ENCODE measurements at regions not wholly inside any gene's neighbourhood (a gene's known extent, or its start where the extent isn't known, plus 50 kb on each side); places are given as distances from the start of the nearest gene placed in this dataset.
"Not testable (repeated sequence)": the region's sequence is repeated elsewhere in the genome, so short reads cannot be mapped to it uniquely, and the experiment has no call there.

- intact Hi-C loops (cut with DNase I), result no loop called here
- DNase-seq (no peak), ATAC-seq (ENCODE audit: poor library complexity) (no peak)
Observed at GRCh38 chr9:75685062-75685461, 205.4 kb upstream of the PCSK5 start.

DNA sequence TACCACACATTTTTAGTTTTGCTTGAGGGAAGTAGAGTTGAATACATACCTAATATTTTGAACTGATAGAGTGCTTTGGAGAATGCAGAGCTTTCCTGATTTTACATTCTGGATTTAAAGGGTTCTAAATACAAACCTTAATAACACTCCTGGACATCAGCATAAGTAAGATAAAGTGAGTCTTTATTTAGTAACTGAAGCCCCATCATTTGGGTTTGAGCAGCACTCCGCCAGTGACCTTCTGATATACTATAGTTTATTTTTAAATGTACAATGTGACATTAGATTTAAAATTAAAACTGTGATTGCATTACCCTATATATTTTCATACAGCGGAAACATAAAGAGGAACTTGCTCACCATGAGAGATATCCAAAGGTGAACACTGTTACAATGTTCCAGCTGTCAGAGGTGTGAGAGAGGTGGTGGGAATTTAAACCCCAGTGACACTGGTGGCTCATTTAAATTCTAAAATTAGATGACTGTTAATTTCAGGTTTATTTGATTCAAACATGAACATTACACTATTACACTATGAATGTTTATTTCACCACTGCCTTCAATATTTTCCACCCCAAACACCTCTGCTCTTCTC is 203.0 kb upstream of the PCSK5 start:
- intact Hi-C loops (cut with DNase I), result no loop called here
- ATAC-seq (ENCODE audit: poor library complexity), result peak; percentile 76
- DNase-seq, result no peak

DNA sequence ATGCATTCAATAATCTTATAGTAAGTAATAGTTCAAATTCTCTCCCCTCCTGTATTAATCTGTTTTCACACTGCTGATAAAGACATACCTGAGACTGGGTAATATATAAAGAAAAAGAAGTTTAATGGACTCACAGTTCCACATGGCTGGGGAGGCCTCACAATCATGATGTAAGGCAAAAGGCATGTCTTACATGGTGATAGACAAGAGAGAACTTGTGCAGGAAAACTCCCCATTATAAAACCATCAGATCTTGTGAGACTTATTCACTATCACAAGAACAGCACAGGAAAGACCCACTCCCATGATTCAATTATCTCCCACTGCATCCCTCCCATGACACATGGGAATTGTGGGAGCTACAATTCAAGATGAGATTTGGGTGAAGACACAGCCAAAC is 199.9 kb upstream of the PCSK5 start:
- ATAC-seq (ENCODE audit: poor library complexity); DNase-seq: not testable (repeated sequence)
- intact Hi-C loops (cut with DNase I), result loop anchor here (10.0 kb wide), 1 partner anchor 46 kb away; no protein-coding TSS in a partner anchor

DNA sequence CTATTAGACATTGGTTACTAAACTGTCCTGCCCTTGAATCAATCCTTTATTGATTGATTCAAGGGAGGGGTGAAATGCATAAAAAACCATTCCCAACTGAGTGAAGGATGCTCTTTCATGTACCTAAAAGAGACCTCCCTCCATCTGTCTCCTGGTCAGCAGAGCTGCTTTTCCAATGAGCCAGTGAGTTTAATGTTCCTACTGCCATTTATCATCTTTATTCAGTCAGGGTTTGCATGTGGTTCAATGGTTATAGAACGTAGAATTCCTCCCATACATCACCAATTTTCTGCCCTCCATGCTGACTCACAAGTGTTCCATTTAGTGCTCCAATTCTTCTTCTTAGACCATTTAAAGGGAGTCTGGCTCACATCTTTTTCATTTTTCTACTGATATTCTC is 199.1 kb upstream of the PCSK5 start:
- ATAC-seq (ENCODE audit: poor library complexity) (no peak), DNase-seq (no peak)
- intact Hi-C loops (cut with DNase I), result loop anchor here (10.0 kb wide), 1 partner anchor 47 kb away; no protein-coding TSS in a partner anchor

GRCh38 chr9:75692309-75692708 is 198.2 kb upstream of the PCSK5 start:
- intact Hi-C loops (cut with DNase I), result loop anchor here (10.0 kb wide), 1 partner anchor 48 kb away; no protein-coding TSS in a partner anchor
- no peak for ATAC-seq (ENCODE audit: poor library complexity)
- DNase-seq, result no peak

GRCh38 chr9:75695921-75696320 is 194.6 kb upstream of the PCSK5 start:
- no peak for DNase-seq
- ATAC-seq (ENCODE audit: poor library complexity), result no peak
- intact Hi-C loops (cut with DNase I), result loop anchor here (10.0 kb wide), 1 partner anchor 51 kb away; no protein-coding TSS in a partner anchor

DNA sequence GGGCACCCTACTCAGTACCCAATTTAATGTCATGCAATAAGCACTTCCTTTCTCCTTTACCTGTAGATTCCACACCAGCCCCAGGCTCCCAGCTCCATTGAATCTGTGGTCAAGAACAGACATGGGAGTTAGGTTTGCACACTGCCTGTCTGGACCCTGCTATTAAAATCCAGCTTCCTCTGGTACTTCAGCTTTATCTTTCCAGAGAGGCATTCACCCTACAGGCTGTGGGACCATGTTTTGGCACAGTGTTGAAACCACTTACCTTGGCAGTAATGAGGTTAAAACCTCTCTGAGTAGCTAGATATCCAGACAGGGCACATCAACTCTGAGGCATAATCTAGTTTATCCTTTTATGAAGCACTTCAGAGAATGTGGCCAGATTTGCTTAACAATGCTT is 191.5 kb upstream of the PCSK5 start:
- intact Hi-C loops (cut with DNase I), result loop anchor here (10.0 kb wide), 1 partner anchor 54 kb away; no protein-coding TSS in a partner anchor
- DNase-seq (no peak), ATAC-seq (ENCODE audit: poor library complexity) (peak; percentile 90)

- intact Hi-C loops (cut with DNase I), result loop anchor here (10.0 kb wide), 1 partner anchor 55 kb away; no protein-coding TSS in a partner anchor
- DNase-seq (no peak), ATAC-seq (ENCODE audit: poor library complexity) (peak; percentile 75)
Observed at GRCh38 chr9:75699625-75700251, 190.7 kb upstream of the PCSK5 start.

DNA sequence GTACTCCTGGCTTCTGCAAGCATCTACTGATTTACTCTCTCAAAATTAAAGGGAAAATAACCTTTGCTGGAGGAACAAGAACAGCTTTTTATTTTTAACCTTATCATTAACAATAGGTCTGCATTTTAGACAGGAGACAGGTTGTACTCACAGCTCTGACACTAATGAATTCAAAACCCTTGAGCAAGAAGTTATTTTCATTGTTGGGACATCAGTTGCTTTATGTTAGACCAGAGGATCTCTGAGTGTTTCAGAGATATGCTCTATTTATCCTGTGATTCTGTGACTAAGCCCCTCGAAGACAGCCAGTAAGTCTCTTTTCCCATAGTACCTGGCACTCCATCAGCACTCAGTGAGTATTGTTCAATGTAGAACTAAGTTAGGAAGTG is 190.2 kb upstream of the PCSK5 start:
- intact Hi-C loops (cut with DNase I), result no loop called here
- no peak for DNase-seq
- ATAC-seq (ENCODE audit: poor library complexity), result peak; percentile 89

- ATAC-seq (ENCODE audit: poor library complexity) (no peak), DNase-seq (no peak)
- intact Hi-C loops (cut with DNase I), result no loop called here
Observed at GRCh38 chr9:75707191-75707590, 183.3 kb upstream of the PCSK5 start.

DNA sequence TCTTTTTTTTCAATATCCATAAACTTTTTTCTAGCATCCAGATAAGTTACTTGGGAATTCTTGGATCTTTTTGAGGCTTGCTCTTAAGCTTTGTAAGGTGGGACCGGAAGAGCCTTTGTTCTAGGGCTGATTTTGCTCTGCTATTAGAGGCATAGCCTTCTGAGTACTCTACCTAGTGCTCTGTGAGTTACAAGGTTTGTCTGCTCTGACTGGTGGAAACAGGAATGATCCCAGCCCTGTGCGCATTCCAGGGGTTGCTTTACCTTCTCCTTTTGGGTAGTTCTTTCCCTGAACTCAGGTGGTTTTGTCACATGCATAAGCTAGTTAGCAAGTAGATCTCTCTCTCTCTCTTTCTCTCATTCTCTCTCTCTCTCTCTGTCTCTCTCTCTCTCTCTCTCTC is 180.8 kb upstream of the PCSK5 start:
- intact Hi-C loops (cut with DNase I), result no loop called here
- ATAC-seq (ENCODE audit: poor library complexity), result no peak
- DNase-seq, result no peak

GRCh38 chr9:75712700-75713099 is 177.8 kb upstream of the PCSK5 start:
- DNase-seq, result no peak
- no peak for ATAC-seq (ENCODE audit: poor library complexity)
- intact Hi-C loops (cut with DNase I), result no loop called here

- intact Hi-C loops (cut with DNase I), result no loop called here
- DNase-seq (no peak), ATAC-seq (ENCODE audit: poor library complexity) (no peak)
Observed at GRCh38 chr9:75713335-75713734, 177.1 kb upstream of the PCSK5 start.

- DNase-seq (no peak), ATAC-seq (ENCODE audit: poor library complexity) (peak; percentile 55)
- intact Hi-C loops (cut with DNase I), result no loop called here
Observed at GRCh38 chr9:75715360-75715759, 175.1 kb upstream of the PCSK5 start.

GRCh38 chr9:75718677-75719076 is 171.8 kb upstream of the PCSK5 start:
- ATAC-seq (ENCODE audit: poor library complexity) (no peak), DNase-seq (no peak)
- intact Hi-C loops (cut with DNase I), result no loop called here

- intact Hi-C loops (cut with DNase I), result no loop called here
- no peak for ATAC-seq (ENCODE audit: poor library complexity)
- DNase-seq, result no peak
Observed at GRCh38 chr9:75728391-75728790, 162.1 kb upstream of the PCSK5 start.

DNA sequence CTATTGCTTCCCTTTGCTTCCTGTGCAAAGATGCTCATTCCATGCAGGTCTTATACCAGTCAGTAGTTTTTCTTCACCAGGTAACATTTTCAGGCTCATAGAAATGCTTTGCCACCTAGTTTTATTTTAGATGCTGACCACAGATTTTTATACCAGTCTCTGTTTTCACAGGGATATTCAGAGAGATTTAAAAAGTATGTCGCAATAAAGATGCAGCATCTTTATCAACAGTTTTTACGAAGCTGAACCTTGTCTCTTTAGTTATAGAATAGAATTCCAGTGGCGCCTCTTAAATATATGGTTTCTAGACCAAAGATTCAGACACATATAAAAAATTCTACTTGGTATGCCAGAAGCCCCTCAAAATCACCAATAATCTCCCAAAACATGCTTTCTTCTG is 155.7 kb upstream of the PCSK5 start:
- no peak for DNase-seq
- intact Hi-C loops (cut with DNase I), result no loop called here
- ATAC-seq (ENCODE audit: poor library complexity), result no peak

DNA sequence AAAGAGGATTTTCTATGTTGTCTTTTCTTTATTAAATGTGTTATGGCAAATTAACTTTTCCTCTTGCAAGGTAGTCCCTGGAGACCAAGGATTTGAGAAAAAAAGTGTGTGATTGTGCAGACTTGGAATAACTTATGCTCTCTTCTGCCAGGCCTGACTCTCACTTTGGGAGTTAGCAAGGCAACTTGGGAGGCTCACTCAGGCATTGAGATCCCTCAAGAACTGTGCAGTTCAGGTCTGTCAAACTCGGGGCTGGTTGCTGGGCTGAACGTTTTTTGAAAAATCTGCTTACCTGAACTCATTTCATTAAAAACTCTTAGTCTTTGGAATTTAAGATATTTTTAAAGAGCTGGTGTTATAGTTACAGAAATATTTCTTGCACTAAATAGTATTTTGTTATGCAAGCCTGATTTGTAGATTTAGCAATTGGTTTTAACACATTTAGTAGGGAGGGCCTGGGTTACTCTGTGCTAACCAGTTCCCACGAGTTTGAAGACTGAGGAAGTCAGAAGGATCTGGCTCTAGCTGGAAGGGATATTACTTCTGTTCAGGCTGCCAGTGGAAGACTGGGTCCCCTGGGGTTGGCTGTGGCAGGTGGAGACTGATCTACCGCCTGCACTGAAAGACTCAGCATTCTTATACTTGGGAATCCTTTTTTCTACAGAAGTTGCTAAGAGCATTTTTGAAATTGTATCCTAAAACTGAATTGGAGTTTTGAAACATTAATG is 150.4 kb upstream of the PCSK5 start:
- ATAC-seq (ENCODE audit: poor library complexity), result peak; percentile 70

GRCh38 chr9:75743855-75744254 is 146.6 kb upstream of the PCSK5 start:
- intact Hi-C loops (cut with DNase I), result no loop called here
- DNase-seq (no peak), ATAC-seq (ENCODE audit: poor library complexity) (no peak)

More for the DNA sequence above, 150.4 kb upstream of the PCSK5 start:
- no peak for DNase-seq
- intact Hi-C loops (cut with DNase I), result no loop called here

DNA sequence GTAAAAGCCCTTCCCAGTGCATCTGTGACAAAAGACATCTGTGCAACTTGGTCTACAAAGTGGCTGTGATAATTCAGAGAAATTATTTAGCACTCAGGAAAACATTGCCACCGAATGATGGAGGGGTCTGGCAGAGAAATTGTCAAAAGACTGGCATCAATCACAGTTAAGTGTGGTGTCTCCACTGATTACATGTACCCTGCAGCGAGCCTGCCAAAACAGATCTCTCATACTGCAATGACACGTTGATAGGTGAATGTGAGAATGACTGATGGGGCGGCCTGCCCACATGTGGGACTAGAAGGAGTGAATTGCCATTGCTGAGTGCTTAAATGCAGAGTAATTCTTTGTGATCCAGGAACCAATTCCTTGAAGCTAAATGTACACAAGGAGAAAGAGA is 136.4 kb upstream of the PCSK5 start:
- ATAC-seq (ENCODE audit: poor library complexity), result peak; percentile 98
- DNase-seq, result peak; percentile 71
- intact Hi-C loops (cut with DNase I), result no loop called here
